ENCODE measurements at regions not wholly inside any gene's neighbourhood (a gene's known extent, or its start where the extent isn't known, plus 50 kb on each side); places are given as distances from the start of the nearest gene placed in this dataset.

DNA sequence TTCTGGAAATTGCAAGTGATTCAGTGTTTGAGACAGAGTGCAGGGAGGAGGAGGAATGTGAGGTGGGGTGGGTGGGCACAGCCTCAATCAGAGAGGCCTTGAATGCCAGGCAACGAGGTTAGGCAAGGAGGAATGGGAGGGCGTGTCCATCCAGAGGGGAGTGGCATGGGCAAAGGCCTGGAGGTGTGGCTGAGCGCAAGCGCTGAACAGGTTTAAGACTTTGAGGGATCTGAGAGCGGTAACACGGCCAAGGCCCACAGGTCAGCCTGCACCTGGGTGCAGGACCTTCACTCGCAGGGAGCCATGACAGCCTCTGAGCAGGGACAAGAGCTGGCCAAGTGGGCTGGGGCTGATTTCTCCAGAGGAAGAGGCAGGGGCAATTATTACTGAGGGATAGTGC is 125.9 kb downstream of the TPRA1 start:
- no peak for TF ChIP-seq EZH2 (IDR thresholded peaks at IDR 0.05; ENCODE audit: low read depth)
- TF ChIP-seq, protein P1, sequence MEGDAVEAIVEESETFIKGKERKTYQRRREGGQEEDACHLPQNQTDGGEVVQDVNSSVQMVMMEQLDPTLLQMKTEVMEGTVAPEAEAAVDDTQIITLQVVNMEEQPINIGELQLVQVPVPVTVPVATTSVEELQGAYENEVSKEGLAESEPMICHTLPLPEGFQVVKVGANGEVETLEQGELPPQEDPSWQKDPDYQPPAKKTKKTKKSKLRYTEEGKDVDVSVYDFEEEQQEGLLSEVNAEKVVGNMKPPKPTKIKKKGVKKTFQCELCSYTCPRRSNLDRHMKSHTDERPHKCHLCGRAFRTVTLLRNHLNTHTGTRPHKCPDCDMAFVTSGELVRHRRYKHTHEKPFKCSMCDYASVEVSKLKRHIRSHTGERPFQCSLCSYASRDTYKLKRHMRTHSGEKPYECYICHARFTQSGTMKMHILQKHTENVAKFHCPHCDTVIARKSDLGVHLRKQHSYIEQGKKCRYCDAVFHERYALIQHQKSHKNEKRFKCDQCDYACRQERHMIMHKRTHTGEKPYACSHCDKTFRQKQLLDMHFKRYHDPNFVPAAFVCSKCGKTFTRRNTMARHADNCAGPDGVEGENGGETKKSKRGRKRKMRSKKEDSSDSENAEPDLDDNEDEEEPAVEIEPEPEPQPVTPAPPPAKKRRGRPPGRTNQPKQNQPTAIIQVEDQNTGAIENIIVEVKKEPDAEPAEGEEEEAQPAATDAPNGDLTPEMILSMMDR (conservative IDR thresholded peaks at IDR 0.05): no peak
